ENCODE measurements at regions not wholly inside any gene's neighbourhood (a gene's known extent, or its start where the extent isn't known, plus 50 kb on each side); places are given as distances from the start of the nearest gene placed in this dataset.
"Not testable (repeated sequence)": the region's sequence is repeated elsewhere in the genome, so short reads cannot be mapped to it uniquely, and the experiment has no call there.

GRCh38 chr2:199131136-199131655 is 326.5 kb downstream of the SATB2 start:
- DNase-seq, result no peak

GRCh38 chr2:199130501-199130900 is 327.2 kb downstream of the SATB2 start:
- no peak for DNase-seq

- no peak for DNase-seq
Measured at GRCh38 chr2:199128476-199129229, 329.1 kb downstream of the SATB2 start.

- DNase-seq, result no peak
Measured at GRCh38 chr2:199119796-199120195, 337.9 kb downstream of the SATB2 start.

GRCh38 chr2:199118673-199119112 is 339.0 kb downstream of the SATB2 start:
- no peak for DNase-seq

GRCh38 chr2:199115169-199115568 is 342.6 kb downstream of the SATB2 start:
- no peak for DNase-seq

- no peak for DNase-seq
Measured at GRCh38 chr2:199113111-199113510, 344.6 kb downstream of the SATB2 start.

- no peak for DNase-seq
Measured at GRCh38 chr2:199111458-199111857, 346.3 kb downstream of the SATB2 start.

- no peak for DNase-seq
Measured at GRCh38 chr2:199108056-199108455, 349.7 kb downstream of the SATB2 start.

- DNase-seq, result no peak
Measured at GRCh38 chr2:199105826-199106225, 351.9 kb downstream of the SATB2 start.

- no peak for DNase-seq
Measured at GRCh38 chr2:199101487-199101886, 356.3 kb downstream of the SATB2 start.

GRCh38 chr2:199100326-199101110 is 357.2 kb downstream of the SATB2 start:
- no peak for DNase-seq

GRCh38 chr2:199092419-199092818 is 365.3 kb downstream of the SATB2 start:
- no peak for DNase-seq

GRCh38 chr2:199085261-199085660 is 372.5 kb downstream of the SATB2 start:
- no peak for DNase-seq

GRCh38 chr2:199070322-199070949 is 387.3 kb downstream of the SATB2 start:
- no peak for DNase-seq

GRCh38 chr2:199064201-199064600 is 393.5 kb downstream of the SATB2 start:
- no peak for DNase-seq

GRCh38 chr2:199057936-199058335 is 399.8 kb downstream of the SATB2 start:
- no peak for DNase-seq

- DNase-seq, result no peak
Measured at GRCh38 chr2:199055336-199055735, 402.4 kb downstream of the SATB2 start.

GRCh38 chr2:199042660-199043379 is 414.9 kb downstream of the SATB2 start:
- no peak for DNase-seq

GRCh38 chr2:199040522-199040921 is 417.2 kb downstream of the SATB2 start:
- no peak for DNase-seq

GRCh38 chr2:199033761-199034160 is 424.0 kb downstream of the SATB2 start:
- not testable (repeated sequence) for DNase-seq

GRCh38 chr2:199025146-199025545 is 432.6 kb downstream of the SATB2 start:
- DNase-seq, result no peak

- DNase-seq, result no peak
Measured at GRCh38 chr2:199024224-199024623, 433.5 kb downstream of the SATB2 start.
